DMS53 (cell line): ENCODE measurements at regions not wholly inside any gene's neighbourhood (a gene's known extent, or its start where the extent isn't known, plus 50 kb on each side); places are given as distances from the start of the nearest gene placed in this dataset.

ENCODE experiments used
- DNase-seq: peaks from one replicate; lab custom pipeline; 2025; lab: John Stamatoyannopoulos, UW

DNA sequence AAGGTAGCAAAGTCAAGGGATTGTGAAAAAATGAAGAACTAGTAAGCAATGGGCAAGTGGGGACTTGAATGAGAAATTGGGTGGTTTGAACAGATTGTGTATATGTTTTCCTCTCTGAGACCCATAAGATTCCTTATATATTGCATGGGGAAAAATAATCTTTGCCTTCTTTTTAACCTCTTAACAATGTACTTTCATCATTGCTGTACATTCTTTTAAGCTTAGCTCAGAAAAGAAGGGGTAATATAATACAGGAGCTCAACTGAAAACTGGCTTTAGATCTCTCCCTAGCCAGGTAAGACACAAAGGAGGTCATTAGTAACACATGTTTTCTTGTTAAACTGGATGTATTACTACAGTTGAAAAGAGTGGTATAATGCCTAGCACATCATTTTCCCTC, 287.2 kb downstream of the RNF144B start:
- no peak for DNase-seq

DNA sequence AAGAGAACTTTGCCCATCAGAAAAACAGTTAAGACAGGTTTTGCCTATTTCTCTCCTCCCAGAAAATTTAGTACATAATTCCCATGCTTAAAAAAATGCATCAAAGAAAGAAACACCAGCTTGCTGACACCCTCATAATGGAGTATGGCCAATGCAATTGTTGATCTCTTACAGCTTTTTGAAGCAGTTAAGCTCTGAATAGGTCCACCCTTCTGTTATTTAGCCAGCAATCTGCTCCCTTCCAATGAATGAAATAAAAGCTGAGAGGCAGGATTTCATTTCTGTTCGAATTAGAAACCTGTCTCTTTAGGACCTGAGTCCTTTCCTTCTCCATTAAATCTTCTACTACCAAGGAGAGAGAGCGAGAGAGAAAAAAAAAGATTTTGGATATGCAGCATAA, 288.7 kb downstream of the RNF144B start:
- no peak for DNase-seq

DNA sequence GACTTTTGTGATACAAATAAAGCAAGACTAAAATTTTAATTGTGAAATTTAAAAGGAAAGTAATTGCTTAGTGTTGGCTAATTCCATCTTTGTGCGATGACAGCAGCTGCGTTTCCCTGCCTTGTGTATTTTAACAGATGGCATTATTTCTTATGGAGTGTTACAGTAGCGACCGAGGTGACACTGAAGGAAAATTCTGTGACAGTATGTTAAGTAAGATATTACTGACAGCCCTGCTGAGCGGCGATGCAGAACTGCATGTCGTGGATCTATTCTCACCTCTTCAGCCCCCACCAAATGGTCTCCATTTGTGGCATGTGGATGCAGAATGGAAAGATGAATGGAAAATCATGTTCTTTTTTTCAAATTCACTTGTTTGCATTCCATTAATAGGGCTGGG, 289.4 kb downstream of the RNF144B start:
- no peak for DNase-seq

DNA sequence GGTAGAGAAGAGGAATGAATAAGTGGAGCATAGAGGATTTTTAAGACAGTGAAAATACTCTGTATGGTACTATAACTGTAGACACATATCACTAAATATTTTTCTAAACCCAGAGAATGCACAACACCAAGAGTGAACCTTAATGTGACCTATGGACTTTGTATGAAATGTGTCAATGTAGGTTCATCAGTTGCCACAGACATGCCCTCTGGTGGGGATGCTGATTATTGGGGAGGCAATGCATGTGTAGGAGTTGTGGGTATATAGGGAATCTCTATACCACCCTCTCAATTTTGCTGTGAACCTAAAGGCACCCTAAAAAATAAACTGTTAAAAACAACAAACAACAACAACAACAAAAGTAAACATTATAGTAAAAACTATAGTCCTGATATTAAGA, 293.7 kb downstream of the RNF144B start:
- peak; percentile 28 for DNase-seq

DNA sequence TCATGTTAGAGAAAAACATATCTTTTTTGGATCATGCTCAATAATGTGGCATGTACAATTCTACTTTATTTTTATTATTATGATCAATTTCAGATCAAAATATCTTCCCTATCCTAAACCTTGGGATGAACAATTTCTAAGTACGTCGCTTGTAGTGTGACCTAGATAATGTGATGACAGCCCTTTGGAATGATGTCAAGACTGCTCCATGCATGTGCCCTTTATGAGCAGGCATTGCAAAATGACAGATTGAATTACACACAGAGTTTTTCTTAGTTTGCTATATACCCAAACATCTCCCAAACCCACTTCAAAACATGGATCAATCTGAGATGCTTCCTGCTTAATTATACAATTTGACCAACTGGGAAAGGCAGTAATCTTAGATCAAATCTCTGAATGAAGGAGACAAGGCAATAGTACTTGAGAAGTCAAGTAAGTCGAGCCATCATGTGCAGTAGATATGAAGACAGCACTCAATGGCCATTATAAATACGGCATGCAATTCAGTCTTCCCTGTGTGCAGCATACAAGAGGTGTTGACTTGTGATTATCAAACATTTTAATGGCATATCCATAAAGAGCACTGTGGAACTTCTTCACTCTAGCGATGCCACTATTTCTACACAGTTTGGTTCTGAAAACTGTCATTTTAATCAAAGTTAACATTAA, 294.8 kb downstream of the RNF144B start:
- no peak for DNase-seq

DNA sequence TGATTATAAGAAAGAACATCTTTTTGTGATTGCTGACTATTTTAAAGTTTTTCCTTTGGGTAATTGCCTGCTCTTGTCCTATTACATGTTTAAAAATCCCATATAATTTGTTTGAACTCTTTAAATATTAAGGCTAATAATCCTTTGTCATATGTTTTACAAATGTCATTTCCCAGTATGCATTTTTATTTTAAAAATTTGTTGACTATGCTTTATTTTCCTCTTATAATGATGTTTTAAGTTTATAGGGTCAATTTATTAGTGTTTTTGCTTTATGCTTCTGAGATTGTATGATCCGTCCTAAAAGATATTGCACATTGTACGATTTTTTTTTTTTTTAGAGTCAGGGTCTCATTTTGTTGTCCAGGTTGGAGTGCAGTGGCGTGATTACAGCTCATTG, 297.2 kb downstream of the RNF144B start:
- DNase-seq = no peak

DNA sequence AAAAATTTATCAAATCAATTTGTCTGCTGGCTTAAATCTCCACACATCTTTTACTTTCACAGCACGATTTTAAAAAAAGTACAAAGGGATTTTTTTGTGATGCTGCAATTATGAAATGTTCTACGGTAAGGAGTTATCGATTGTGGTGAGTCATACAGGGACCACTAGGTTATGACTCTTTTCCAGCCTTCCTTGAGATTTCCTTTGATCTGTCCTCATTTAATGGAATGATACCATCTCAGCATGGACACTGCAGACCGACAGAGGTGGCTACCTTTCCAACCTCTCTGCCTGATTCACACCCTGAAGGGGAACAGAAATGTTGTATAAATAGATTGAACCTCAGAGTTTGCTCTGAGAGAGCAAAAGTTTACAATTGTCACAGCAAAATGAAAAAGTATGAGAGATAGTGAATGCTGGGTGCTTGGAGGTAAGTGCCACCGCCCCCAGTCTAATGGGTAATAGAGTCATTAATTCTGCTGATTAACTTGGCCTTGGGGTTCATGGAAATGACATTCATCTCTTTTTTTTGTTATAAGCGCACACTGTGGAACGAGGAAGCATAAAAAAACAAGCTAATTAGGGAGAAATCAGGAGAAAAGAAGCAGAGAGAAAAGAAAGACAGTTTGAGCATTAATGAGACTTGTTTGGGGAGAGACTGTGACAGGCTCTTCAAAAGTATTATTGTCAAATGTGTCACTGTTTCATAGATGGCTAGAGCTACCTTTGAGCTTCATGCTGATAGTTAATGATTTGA, 306.0 kb downstream of the RNF144B start:
- DNase-seq = no peak

DNA sequence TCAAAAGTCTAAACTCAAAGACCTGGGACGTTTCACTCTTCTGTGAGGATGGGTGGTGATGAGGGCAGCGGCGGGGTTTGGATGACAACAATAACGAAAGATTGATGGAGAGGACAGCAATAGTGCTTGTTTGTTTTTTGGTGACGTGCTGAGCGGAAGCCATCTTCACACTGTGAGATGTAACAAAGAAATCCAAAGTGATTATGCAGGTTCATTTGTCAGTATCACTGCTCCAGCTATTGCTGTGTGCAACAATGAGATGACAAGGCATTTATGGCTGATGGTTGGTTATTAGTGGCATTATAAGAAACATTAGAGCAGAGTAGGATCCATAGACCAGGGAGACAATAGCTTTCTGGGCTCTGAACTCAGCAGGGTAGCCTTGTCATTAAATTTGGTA, 306.7 kb downstream of the RNF144B start:
- no peak for DNase-seq

DNA sequence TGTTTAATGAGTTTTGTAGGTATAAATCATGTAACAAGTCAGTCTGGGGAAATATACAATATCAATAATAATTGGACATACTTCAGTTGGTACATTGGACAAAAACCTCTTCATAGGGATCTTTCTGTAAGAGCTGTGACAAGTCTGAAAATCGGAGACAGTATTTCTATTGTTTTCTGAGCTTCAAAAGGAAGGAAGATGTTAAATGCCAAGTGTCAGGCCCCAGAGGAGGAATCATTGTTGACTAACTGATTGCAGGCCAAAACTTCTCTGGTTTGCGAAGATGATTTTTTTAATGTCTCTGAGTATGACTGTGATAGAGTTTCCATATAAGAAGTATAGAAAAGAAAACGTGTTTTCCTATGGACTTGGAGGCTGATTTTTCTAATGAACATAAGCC, 316.4 kb downstream of the RNF144B start:
- no peak for DNase-seq

DNA sequence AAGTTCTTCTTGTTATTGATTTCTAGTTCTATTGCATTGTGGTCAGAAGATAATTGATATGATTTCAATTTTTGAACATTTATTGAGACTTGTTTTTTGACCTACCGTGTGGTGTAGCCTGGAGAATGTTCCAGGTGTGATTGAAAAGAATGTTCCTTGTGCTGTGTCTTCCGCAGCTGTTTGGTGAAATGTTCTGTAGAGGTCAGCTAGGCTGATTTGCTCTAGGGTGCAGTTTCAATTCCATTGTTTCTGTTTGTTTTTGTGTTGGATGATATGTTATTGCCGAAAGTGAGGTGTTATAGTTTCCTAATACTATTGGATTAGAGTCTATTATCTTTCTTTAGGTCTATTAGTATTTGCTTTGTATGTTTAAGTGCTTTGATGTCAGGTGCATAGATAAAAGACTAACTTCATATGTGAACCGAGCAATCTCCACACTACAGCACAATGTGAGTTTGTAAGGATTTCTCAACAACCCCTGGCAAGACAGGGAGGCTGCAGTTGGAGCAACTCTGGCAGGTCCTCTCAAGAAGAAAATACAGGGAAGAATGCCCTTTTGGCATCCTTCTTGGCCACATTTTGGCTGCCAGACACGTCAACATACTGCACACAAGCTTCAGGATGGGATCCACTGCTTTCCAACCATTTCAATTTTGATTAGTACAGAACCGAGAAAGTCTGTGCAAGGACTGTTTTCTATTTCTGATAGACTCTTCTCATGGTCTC, 320.7 kb downstream of the RNF144B start:
- DNase-seq = no peak

DNA sequence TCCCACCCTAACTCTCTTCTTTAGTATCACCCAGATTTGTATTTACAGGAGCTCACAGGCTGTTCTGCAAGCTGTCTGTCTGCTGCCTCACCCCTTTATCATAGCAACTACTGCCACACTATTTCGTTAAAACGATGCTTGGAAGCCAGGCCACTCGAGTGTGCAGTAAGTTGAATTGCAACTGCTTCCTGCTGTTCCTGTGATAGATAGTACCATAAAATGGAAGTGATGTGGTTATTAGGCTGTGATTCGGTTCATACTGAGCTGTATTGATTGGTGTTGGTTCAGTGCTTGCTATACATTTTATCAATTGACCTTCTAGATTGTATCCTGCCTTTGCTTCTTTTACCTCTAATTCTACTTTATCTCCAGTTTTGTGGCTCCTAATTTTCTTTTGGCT, 325.4 kb downstream of the RNF144B start:
- DNase-seq = no peak

DNA sequence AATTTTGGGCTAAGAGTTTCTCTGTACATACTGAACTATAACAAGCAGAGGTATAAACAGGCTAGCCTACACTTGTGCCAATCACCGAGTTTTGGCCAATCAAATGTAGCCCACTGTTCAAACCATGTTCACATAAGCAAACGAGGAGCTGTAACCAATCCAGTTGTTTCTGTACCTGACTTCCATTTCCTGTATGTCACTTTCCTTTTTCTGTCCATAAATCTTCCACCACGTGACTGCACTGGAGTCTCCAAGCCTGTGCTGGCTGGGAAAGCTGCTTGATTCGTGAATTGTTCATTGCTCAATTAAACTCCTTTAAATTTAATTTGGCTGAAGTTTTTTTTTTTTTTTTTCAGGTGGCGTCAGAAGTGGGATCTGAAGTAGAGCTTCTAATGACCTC, 332.9 kb downstream of the RNF144B start:
- no peak for DNase-seq

DNA sequence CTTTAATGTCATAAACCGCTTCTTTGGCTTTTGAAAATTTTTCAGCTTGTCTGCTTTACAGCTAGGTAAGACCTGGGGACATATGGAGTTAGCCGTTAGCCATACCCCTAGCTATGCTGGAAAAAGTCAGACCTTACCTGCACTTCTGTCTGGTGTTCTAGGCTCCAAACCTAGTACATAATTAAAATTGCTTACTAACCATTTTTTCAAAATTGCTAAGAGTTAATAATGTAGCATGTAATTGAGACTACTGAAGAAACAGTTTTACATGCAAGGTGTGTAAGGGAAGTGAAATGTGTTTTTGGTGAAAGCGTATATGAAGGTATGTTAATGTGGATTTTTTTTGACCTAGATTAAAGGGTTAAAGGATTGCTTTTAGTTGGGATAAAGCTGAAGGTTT, 336.9 kb downstream of the RNF144B start:
- DNase-seq = no peak

DNA sequence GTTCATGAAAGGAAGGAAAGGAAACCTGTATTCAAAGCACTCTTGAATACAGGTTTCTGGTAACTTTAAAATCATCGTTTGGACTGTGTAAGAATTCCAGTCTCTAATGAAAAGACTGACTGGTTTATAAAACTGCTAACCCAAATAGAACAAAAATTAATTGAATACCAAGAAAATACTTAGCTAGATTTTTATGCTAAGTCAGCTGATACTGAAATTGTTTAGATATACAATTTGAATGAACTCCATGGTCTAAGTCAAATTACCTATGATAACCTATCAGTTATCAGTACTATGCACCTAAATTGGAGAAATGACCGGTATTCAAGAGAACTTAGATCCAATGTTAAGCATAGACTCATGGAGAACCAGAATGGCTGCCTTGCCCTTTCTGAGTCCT, 338.3 kb downstream of the RNF144B start:
- no peak for DNase-seq

DNA sequence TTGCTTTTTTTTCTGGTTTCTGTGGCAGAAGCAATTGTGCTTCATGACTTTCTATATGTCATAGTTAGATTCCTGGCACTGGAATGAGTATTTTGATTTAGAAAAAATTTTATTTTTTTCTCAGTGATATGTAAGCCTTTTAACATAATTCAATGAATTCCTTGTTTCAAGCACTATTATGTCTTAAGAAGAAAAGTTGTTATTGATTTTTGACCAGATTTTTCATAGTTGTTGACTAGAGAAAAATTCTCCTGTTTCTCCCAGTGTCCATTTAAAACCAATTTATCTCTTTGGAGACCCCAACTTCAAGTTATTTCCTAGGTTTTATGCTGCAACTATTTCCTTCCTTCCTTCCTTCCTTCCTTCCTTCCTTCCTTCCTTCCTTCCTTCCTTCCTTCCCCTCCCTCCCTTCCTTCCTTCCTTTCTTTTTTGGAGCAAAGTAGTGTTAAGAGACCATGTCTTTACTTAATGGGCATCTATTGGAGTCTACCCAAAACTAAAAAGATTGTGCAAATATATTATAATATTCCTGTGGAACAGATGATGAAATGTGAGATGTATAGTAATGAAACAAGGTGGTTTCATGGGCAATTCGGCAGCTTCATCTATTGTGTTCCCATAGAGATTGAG, 346.9 kb downstream of the RNF144B start:
- DNase-seq = no peak

DNA sequence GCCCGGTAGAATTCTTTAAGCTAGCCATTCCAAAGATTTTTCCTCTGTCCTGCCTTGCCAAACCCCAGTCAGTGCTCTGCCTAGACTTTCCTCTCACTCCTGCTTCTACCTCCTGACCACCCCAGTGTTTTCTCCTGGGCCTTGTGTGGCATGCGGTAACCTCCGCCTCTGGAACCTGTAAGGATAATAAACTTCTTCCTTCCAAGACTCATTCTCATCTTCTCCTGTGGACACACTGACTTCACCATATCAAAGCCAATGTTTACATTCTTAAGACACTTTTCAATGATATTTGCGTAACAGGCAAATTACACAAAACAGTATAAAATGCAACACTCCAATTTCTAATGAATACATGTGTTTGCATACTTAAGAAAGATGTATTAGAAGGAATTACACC, 354.6 kb downstream of the RNF144B start:
- no peak for DNase-seq

DNA sequence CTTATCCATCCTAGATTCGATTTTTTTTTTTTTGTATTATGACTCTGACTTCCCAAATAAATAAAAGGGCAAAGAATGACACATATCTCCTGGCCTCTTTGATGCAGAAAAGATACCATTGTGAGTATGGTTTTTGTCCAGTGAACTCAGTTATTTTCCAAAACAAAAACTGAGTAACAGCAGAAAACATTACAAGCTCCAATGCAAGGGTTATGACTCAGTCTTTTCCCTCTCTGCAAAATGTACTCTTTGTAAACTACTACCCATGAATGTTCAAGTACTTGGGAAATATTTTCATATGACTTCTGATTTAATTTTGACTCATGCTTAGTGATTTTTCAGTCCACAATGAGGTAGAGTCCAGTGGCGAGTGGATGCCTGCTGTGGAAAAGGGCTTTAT, 355.3 kb downstream of the RNF144B start:
- no peak for DNase-seq

DNA sequence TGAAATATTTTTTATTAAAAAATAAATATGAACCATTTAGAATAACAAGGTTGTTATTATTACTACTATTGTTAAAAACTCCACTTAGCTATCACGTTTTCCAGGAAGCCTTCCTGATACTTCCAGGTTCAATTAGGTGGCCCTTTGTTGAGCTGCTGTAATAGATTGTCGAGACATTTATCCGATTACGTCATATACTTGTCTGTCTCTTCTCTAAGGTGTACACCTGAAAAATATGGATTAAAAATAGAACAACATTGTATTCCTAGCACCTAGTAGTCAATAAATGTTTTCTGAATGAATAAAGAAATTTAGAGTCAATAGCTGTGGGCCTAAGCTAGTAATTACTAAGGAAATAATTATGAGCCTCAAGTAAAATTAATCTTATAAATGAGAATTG, 359.6 kb downstream of the RNF144B start:
- DNase-seq = no peak

DNA sequence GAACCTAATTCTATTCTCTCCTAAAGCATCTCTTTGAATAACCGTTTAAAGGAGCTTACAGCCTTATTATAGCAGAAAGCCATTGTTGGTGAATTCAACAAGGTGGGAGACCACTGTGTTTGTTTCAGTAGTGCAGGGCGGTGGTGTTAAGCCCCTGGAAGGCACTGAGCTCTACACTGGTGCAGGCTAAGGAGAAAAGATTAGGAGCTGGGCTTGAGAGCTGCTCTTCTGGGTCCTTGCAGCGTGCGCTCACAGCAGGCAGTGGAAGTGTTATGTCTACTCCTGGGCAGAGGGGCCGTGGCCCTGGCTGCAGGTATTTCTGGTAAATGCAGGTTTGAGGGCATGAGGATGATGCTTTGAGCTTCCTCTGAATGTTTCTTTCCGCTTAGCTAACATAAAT, 361.2 kb downstream of the RNF144B start:
- DNase-seq = no peak

DNA sequence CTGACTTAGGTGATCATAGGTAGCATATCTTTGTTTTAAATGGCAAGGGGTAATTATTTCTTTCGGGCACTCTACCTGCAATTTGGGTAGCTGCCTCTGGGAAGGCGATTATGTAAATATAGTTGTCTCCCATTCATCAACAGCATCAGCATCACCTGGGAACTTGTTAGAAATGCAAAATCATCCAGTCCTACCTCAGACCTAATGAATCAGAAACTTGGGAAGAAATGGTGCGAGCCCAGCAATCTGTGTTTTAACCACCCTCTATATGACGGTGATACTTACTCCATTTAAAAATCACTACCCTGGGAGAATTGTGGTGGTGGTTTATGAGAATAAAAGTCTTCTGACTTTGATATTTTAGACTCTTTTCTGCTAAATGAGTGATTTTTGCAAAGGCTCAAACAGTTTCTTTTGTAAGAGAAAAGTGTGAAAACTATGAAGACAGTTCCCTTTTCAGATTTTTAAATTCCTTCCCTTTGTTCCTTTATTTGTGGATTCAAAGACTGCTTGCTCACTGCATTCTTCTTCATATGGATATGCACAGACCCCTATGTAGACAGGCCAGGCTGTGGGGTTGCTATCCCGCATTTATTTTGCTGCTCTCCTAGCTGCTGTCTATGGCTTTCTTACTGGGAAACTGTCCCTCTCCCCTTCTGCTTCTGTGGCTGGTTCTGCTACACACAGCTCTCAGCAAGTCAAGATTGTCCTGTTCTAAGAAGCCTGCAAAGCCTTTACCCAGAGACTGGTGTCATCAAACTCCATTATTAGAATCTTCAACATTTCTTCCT, 365.3 kb downstream of the RNF144B start:
- DNase-seq = no peak

DNA sequence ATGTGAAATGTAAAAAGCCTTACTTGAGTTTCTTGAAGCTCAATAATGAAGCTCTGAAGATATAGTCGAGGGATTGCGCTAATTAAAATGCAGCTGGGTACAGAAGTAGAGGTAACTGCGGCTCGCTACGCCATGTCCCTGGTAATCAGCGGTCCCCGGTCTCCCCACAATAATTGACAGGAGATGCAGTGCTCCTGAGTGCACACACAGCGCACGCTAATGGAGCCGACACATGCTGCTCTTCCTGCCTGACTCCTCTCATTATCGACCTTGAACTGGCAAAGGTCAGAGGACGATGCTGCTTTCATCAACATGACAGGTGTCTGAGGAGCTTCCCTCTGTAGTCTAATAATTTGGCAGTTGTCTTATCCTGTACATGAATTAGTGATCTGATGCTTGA, 365.9 kb downstream of the RNF144B start:
- DNase-seq = no peak

DNA sequence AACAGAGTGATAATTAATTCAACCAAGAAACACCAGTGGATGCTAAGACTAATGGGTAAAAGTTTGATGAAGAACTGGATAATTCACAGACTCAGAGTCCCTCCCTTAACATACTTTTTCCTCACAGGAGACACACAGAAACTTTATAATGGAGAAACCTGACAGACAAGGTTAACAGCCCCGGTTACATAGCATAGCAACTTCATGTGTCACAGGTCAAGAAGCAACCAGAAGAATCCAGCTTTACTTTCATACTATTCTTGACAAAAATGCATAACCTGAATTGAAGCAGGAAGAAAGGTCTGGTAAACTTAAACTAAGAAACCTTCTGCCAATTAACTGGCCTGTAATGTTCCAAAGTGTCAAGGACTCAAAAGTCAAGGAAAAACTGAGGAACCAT, 375.9 kb downstream of the RNF144B start:
- DNase-seq = no peak
